ENCODE measurements at regions not wholly inside any gene's neighbourhood (a gene's known extent, or its start where the extent isn't known, plus 50 kb on each side); places are given as distances from the start of the nearest gene placed in this dataset.

DNA sequence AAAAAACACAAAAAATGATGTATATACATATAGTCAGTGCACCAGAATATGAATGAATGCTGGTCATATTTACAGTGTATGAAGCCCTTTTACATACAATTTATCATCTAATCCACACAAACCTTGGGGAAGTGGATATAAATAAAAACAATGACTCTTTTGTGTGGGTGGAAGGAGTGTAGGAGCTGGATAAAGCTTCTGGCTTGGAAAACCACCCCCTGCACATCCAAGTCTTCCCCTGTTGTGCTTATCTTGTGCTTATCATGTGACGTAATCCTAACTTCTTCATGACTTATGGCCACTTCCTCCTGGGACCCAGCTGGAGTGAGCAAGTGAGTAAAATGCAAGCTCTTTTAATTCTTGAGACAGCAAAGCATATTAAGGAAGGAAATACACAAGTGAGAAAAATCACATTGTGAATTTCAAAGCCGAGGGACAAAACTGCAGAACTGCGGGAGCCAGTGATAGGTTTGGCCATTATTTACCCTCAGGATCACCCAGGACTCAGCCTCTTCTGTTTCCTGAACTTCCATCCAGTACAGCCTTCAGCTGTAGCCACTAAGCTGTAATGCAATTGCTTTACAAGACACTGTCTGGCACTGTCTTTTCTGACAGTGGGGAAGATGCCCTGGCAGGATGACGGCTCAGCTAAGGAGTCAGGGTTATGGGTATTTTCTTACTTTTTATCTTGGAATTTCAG, 104.0 kb upstream of the PPM1J start (continued):
- TF ChIP-seq, protein P1, sequence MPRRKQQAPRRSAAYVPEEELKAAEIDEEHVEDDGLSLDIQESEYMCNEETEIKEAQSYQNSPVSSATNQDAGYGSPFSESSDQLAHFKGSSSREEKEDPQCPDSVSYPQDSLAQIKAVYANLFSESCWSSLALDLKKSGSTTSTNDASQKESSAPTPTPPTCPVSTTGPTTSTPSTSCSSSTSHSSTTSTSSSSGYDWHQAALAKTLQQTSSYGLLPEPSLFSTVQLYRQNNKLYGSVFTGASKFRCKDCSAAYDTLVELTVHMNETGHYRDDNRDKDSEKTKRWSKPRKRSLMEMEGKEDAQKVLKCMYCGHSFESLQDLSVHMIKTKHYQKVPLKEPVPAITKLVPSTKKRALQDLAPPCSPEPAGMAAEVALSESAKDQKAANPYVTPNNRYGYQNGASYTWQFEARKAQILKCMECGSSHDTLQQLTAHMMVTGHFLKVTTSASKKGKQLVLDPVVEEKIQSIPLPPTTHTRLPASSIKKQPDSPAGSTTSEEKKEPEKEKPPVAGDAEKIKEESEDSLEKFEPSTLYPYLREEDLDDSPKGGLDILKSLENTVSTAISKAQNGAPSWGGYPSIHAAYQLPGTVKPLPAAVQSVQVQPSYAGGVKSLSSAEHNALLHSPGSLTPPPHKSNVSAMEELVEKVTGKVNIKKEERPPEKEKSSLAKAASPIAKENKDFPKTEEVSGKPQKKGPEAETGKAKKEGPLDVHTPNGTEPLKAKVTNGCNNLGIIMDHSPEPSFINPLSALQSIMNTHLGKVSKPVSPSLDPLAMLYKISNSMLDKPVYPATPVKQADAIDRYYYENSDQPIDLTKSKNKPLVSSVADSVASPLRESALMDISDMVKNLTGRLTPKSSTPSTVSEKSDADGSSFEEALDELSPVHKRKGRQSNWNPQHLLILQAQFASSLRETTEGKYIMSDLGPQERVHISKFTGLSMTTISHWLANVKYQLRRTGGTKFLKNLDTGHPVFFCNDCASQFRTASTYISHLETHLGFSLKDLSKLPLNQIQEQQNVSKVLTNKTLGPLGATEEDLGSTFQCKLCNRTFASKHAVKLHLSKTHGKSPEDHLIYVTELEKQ (tag by site-specific recombination; IDR thresholded peaks at IDR 0.05; ENCODE audit: borderline replicate concordance): no peak
- TF ChIP-seq, protein P2, sequence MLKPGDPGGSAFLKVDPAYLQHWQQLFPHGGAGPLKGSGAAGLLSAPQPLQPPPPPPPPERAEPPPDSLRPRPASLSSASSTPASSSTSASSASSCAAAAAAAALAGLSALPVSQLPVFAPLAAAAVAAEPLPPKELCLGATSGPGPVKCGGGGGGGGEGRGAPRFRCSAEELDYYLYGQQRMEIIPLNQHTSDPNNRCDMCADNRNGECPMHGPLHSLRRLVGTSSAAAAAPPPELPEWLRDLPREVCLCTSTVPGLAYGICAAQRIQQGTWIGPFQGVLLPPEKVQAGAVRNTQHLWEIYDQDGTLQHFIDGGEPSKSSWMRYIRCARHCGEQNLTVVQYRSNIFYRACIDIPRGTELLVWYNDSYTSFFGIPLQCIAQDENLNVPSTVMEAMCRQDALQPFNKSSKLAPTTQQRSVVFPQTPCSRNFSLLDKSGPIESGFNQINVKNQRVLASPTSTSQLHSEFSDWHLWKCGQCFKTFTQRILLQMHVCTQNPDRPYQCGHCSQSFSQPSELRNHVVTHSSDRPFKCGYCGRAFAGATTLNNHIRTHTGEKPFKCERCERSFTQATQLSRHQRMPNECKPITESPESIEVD (tag by site-specific recombination; IDR thresholded peaks at IDR 0.05): no peak
- TF ChIP-seq SP3 (tag by site-specific recombination; IDR thresholded peaks at IDR 0.05) (no peak), ZNF510 (tag by site-specific recombination; IDR thresholded peaks at IDR 0.05; ENCODE audit: insufficient replicate concordance) (no peak), ZFP3 (tag by site-specific recombination; IDR thresholded peaks at IDR 0.05; ENCODE audit: low read depth) (no peak), ZNF184 (tag by site-specific recombination; IDR thresholded peaks at IDR 0.05) (no peak), YY2 (tag by site-specific recombination; IDR thresholded peaks at IDR 0.05) (no peak), ZNF2 (tag by site-specific recombination; IDR thresholded peaks at IDR 0.05) (no peak; the same call in none of the 2 replicates), ZNF155 (tag by site-specific recombination; IDR thresholded peaks at IDR 0.05) (no peak), ZNF473 (tag by site-specific recombination; IDR thresholded peaks at IDR 0.05) (no peak)
- TF ChIP-seq, protein P3, sequence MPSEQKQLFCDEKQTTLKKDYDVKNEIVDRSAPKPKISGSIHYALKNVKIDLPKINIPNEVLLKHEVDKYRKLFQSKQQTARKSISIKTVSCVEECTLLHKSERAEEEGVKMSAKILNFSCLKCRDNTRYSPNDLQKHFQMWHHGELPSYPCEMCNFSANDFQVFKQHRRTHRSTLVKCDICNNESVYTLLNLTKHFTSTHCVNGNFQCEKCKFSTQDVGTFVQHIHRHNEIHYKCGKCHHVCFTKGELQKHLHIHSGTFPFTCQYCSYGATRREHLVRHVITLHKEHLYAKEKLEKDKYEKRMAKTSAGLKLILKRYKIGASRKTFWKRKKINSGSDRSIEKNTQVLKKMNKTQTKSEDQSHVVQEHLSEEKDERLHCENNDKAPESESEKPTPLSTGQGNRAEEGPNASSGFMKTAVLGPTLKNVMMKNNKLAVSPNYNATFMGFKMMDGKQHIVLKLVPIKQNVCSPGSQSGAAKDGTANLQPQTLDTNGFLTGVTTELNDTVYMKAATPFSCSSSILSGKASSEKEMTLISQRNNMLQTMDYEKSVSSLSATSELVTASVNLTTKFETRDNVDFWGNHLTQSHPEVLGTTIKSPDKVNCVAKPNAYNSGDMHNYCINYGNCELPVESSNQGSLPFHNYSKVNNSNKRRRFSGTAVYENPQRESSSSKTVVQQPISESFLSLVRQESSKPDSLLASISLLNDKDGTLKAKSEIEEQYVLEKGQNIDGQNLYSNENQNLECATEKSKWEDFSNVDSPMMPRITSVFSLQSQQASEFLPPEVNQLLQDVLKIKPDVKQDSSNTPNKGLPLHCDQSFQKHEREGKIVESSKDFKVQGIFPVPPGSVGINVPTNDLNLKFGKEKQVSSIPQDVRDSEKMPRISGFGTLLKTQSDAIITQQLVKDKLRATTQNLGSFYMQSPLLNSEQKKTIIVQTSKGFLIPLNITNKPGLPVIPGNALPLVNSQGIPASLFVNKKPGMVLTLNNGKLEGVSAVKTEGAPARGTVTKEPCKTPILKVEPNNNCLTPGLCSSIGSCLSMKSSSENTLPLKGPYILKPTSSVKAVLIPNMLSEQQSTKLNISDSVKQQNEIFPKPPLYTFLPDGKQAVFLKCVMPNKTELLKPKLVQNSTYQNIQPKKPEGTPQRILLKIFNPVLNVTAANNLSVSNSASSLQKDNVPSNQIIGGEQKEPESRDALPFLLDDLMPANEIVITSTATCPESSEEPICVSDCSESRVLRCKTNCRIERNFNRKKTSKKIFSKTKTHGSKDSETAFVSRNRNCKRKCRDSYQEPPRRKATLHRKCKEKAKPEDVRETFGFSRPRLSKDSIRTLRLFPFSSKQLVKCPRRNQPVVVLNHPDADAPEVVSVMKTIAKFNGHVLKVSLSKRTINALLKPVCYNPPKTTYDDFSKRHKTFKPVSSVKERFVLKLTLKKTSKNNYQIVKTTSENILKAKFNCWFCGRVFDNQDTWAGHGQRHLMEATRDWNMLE (tag by site-specific recombination; conservative IDR thresholded peaks at IDR 0.05; ENCODE audit: low read depth): peak; percentile 42; the same call in 1 of the 2 replicates
- TF ChIP-seq, protein P4, sequence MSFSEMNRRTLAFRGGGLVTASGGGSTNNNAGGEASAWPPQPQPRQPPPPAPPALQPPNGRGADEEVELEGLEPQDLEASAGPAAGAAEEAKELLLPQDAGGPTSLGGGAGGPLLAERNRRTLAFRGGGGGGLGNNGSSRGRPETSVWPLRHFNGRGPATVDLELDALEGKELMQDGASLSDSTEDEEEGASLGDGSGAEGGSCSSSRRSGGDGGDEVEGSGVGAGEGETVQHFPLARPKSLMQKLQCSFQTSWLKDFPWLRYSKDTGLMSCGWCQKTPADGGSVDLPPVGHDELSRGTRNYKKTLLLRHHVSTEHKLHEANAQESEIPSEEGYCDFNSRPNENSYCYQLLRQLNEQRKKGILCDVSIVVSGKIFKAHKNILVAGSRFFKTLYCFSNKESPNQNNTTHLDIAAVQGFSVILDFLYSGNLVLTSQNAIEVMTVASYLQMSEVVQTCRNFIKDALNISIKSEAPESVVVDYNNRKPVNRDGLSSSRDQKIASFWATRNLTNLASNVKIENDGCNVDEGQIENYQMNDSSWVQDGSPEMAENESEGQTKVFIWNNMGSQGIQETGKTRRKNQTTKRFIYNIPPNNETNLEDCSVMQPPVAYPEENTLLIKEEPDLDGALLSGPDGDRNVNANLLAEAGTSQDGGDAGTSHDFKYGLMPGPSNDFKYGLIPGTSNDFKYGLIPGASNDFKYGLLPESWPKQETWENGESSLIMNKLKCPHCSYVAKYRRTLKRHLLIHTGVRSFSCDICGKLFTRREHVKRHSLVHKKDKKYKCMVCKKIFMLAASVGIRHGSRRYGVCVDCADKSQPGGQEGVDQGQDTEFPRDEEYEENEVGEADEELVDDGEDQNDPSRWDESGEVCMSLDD (tag by site-specific recombination; IDR thresholded peaks at IDR 0.05): no peak
- TF ChIP-seq, protein P5, sequence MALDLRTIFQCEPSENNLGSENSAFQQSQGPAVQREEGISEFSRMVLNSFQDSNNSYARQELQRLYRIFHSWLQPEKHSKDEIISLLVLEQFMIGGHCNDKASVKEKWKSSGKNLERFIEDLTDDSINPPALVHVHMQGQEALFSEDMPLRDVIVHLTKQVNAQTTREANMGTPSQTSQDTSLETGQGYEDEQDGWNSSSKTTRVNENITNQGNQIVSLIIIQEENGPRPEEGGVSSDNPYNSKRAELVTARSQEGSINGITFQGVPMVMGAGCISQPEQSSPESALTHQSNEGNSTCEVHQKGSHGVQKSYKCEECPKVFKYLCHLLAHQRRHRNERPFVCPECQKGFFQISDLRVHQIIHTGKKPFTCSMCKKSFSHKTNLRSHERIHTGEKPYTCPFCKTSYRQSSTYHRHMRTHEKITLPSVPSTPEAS (tag by site-specific recombination; IDR thresholded peaks at IDR 0.05): no peak
- TF ChIP-seq, protein P6, sequence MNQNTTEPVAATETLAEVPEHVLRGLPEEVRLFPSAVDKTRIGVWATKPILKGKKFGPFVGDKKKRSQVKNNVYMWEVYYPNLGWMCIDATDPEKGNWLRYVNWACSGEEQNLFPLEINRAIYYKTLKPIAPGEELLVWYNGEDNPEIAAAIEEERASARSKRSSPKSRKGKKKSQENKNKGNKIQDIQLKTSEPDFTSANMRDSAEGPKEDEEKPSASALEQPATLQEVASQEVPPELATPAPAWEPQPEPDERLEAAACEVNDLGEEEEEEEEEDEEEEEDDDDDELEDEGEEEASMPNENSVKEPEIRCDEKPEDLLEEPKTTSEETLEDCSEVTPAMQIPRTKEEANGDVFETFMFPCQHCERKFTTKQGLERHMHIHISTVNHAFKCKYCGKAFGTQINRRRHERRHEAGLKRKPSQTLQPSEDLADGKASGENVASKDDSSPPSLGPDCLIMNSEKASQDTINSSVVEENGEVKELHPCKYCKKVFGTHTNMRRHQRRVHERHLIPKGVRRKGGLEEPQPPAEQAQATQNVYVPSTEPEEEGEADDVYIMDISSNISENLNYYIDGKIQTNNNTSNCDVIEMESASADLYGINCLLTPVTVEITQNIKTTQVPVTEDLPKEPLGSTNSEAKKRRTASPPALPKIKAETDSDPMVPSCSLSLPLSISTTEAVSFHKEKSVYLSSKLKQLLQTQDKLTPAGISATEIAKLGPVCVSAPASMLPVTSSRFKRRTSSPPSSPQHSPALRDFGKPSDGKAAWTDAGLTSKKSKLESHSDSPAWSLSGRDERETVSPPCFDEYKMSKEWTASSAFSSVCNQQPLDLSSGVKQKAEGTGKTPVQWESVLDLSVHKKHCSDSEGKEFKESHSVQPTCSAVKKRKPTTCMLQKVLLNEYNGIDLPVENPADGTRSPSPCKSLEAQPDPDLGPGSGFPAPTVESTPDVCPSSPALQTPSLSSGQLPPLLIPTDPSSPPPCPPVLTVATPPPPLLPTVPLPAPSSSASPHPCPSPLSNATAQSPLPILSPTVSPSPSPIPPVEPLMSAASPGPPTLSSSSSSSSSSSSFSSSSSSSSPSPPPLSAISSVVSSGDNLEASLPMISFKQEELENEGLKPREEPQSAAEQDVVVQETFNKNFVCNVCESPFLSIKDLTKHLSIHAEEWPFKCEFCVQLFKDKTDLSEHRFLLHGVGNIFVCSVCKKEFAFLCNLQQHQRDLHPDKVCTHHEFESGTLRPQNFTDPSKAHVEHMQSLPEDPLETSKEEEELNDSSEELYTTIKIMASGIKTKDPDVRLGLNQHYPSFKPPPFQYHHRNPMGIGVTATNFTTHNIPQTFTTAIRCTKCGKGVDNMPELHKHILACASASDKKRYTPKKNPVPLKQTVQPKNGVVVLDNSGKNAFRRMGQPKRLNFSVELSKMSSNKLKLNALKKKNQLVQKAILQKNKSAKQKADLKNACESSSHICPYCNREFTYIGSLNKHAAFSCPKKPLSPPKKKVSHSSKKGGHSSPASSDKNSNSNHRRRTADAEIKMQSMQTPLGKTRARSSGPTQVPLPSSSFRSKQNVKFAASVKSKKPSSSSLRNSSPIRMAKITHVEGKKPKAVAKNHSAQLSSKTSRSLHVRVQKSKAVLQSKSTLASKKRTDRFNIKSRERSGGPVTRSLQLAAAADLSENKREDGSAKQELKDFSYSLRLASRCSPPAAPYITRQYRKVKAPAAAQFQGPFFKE (tag by site-specific recombination; IDR thresholded peaks at IDR 0.05; ENCODE audit: borderline replicate concordance): no peak
- TF ChIP-seq, protein P7, sequence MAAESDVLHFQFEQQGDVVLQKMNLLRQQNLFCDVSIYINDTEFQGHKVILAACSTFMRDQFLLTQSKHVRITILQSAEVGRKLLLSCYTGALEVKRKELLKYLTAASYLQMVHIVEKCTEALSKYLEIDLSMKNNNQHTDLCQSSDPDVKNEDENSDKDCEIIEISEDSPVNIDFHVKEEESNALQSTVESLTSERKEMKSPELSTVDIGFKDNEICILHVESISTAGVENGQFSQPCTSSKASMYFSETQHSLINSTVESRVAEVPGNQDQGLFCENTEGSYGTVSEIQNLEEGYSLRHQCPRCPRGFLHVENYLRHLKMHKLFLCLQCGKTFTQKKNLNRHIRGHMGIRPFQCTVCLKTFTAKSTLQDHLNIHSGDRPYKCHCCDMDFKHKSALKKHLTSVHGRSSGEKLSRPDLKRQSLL (tag by site-specific recombination; IDR thresholded peaks at IDR 0.05): no peak

Data from HEK293 (cell line).